GM23338 (cell line): ENCODE measurements at regions not wholly inside any gene's neighbourhood (a gene's known extent, or its start where the extent isn't known, plus 50 kb on each side); places are given as distances from the start of the nearest gene placed in this dataset.

Experiments used
- ATAC-seq: fragments of 200-7000 bp; cut with Tn5 transposase; 3 replicates; pipeline ENCODE4 v1.9.1; 2020
- DNase-seq: peaks from one replicate; pipeline ENCODE4 v3.0.0-alpha.2; 2015; ENCODE audit warnings: low spot score
- H2AFZ ChIP-seq: fragments of 200-600 bp; sonication (generic); 2 replicates; pipeline ENCODE4 v1.8.0; 2016; ENCODE audit warnings: antibody characterized with exemption, mild to moderate bottlenecking, moderate library complexity
- H3F3A ChIP-seq: fragments of 200-600 bp; sonication (generic); replicated peaks from 2 replicates; pipeline ENCODE4 v1.8.0; 2017; ENCODE audit warnings: antibody characterized with exemption, mixed run types, low read depth
- H3K27ac ChIP-seq: fragments of 200-600 bp; sonication (generic); 2 replicates; pipeline ENCODE4 v1.6.1; 2016; ENCODE audit warnings: low read depth
- H3K27me3 ChIP-seq: fragments of 200-600 bp; sonication (generic); 2 replicates; pipeline ENCODE4 v1.8.0; 2016; ENCODE audit warnings: mild to moderate bottlenecking, mixed run types, moderate library complexity; ENCODE audit not compliant: insufficient read depth
- H3K36me3 ChIP-seq: fragments of 200-600 bp; sonication (generic); 2 replicates; pipeline ENCODE4 v1.8.0; 2016; ENCODE audit warnings: mild to moderate bottlenecking; ENCODE audit not compliant: insufficient read depth
- H3K4me1 ChIP-seq: fragments of 200-600 bp; sonication (generic); 2 replicates; pipeline ENCODE4 v1.8.0; 2016; ENCODE audit warnings: mild to moderate bottlenecking, moderate library complexity; ENCODE audit not compliant: insufficient read depth
- H3K4me2 ChIP-seq: fragments of 200-600 bp; sonication (generic); 2 replicates; pipeline ENCODE4 v1.7.1; 2017; ENCODE audit warnings: mixed run types
- H3K4me3 ChIP-seq: fragments of 200-600 bp; sonication (generic); 2 replicates; pipeline ENCODE4 v1.6.1; 2016; ENCODE audit warnings: mixed run types
- H3K79me2 ChIP-seq: fragments of 200-600 bp; sonication (generic); replicated peaks from 2 replicates; pipeline ENCODE4 v1.8.0; 2017; ENCODE audit warnings: mild to moderate bottlenecking; ENCODE audit not compliant: insufficient read depth
- H3K9me2 ChIP-seq: fragments of 200-600 bp; sonication (generic); 2 replicates; pipeline ENCODE4 v1.8.0; 2017; ENCODE audit not compliant: insufficient read depth
- H4K20me1 ChIP-seq: fragments of 200-600 bp; sonication (generic); replicated peaks from 2 replicates; pipeline ENCODE4 v1.8.0; 2017; ENCODE audit warnings: mild to moderate bottlenecking; ENCODE audit not compliant: insufficient read depth
- H3K27ac Mint-ChIP-seq: 2 replicates; pipeline ENCODE4 v1.8.0; 2020; ENCODE audit warnings: inconsistent platforms, mild to moderate bottlenecking, moderate library complexity, mixed read lengths
- H3K27me3 Mint-ChIP-seq: 3 replicates; pipeline ENCODE4 v1.8.0; 2022; ENCODE audit warnings: low read depth, mild to moderate bottlenecking, moderate library complexity, mixed read lengths, inconsistent platforms; ENCODE audit not compliant: insufficient read depth, poor library complexity
- H3K36me3 Mint-ChIP-seq: 3 replicates; pipeline ENCODE4 v1.8.0; 2021; ENCODE audit warnings: low read depth, mild to moderate bottlenecking, inconsistent platforms, moderate library complexity, mixed read lengths
- H3K4me1 Mint-ChIP-seq: 3 replicates; pipeline ENCODE4 v1.8.0; 2020; ENCODE audit warnings: mild to moderate bottlenecking, inconsistent platforms, mixed read lengths
- H3K4me3 Mint-ChIP-seq: 3 replicates; pipeline ENCODE4 v1.8.0; 2021; ENCODE audit warnings: moderate library complexity, mild to moderate bottlenecking, inconsistent platforms, mixed read lengths
- H3K9me3 Mint-ChIP-seq: 3 replicates; pipeline ENCODE4 v1.8.0; 2020; ENCODE audit warnings: moderate library complexity, mild to moderate bottlenecking, inconsistent platforms, mixed read lengths
- CREB1 ChIP-seq: fragments of 250-450 bp; sonication (Bioruptor Pico); IDR thresholded peaks from 2 replicates; pipeline ENCODE4 v1.5.0; 2020; ENCODE audit warnings: low read depth, mild to moderate bottlenecking, moderate library complexity
- EZH2 ChIP-seq: fragments of 200-600 bp; sonication (generic); IDR thresholded peaks from one replicate; pipeline ENCODE4 v1.8.0; 2017; ENCODE audit warnings: antibody characterized with exemption, mild to moderate bottlenecking, low read depth; ENCODE audit not compliant: unreplicated experiment
- EZH2phosphoT487 ChIP-seq: fragments of 200-600 bp; sonication (generic); IDR thresholded peaks from one replicate; pipeline ENCODE4 v1.8.1; 2018; ENCODE audit warnings: antibody characterized with exemption; ENCODE audit not compliant: unreplicated experiment
- NANOG ChIP-seq: IDR thresholded peaks from 2 replicates; pipeline ENCODE4 v1.6.1; 2016; ENCODE audit warnings: antibody characterized with exemption, borderline replicate concordance
- POLR2AphosphoS5 ChIP-seq: IDR thresholded peaks from 2 replicates; pipeline ENCODE4 v1.6.1; 2016; ENCODE audit warnings: antibody characterized with exemption, low read depth
- ZNF114 ChIP-seq: fragments of 250-450 bp; sonication (Bioruptor Pico); IDR thresholded peaks from 2 replicates; pipeline ENCODE4 v1.5.0; 2020; ENCODE audit warnings: mild to moderate bottlenecking, moderate library complexity
- TF ChIP-seq, protein P1 (sequence below), 2 experiments: fragments of 200-600 bp in 1 of 2; sonication (generic) in 1 of 2; conservative IDR thresholded peaks; 2 replicates each; pipeline versions ENCODE4 v1.5.1 to v1.6.1; 2016 to 2017; ENCODE audit warnings: antibody characterized with exemption in 2 of 2, low read depth in 2 of 2, mild to moderate bottlenecking in 2 of 2, moderate library complexity in 1 of 2
- TF ChIP-seq, protein P2 (sequence below): IDR thresholded peaks from 2 replicates; pipeline ENCODE4 v1.6.1; 2016; ENCODE audit warnings: antibody characterized with exemption
- TF ChIP-seq, protein P3 (sequence below): fragments of 250-450 bp; sonication (Bioruptor Pico); IDR thresholded peaks from 2 replicates; pipeline ENCODE4 v1.5.0; 2020; ENCODE audit warnings: mild to moderate bottlenecking, moderate library complexity
- TF ChIP-seq, protein P4 (sequence below): IDR thresholded peaks from one replicate; pipeline ENCODE4 v1.6.1; 2018; ENCODE audit warnings: antibody characterized with exemption; ENCODE audit not compliant: unreplicated experiment

DNA sequence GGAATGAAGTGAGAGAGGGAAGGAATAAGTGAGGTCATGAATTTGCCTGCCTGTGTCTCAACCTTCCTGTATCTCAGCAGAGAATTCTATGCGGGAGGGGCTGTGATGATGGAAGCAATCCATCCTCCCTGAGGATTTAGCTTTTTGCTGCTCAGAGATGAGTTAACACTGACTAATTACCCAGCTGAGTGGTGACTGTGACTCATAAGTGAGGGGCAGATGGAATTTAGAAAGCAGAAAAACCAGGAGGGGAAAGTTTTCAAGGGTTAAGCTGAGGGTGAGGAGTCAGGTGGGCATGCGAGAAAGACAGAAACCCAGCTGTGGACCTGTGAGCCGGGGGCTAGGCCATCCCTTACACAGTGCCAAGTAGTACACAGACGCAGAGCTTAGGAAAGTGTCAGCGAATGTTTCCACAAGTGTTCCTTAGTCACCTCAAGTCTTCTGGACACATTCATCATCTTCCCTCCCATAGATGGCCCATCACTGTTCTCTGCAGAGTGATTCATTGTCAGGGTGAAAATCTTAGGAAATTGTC lies 277.9 kb downstream of the IPO8 start:
- Histone ChIP-seq H3K27ac (no peak overlapping the region), H3K4me2 (no peak overlapping the region)
- no peak for DNase-seq

More for the DNA sequence above, 277.9 kb downstream of the IPO8 start:
- Histone ChIP-seq H3K27me3 (no peaks in the 10 kb centered on the region), H2AFZ (no peak overlapping the region), H3K9me2 (peaks cover 12% of the 10 kb centered on the region; the same call in 1 of the 2 replicates), H3K79me2 (no peaks in the 10 kb centered on the region), H3K36me3 (no peaks in the 10 kb centered on the region), H3F3A (no peaks in the 10 kb centered on the region), H3K4me3 (no peak overlapping the region), H3K4me1 (no peaks in the 10 kb centered on the region), H4K20me1 (no peaks in the 10 kb centered on the region)
- ATAC-seq: no peak
- H3K27me3 Mint-ChIP-seq: no peaks in the 10 kb centered on the region
- peaks cover 5% of the 10 kb centered on the region for H3K36me3 Mint-ChIP-seq
- H3K9me3 Mint-ChIP-seq: peaks cover 25% of the 10 kb centered on the region
- H3K27ac Mint-ChIP-seq: no peak overlapping the region
- H3K4me3 Mint-ChIP-seq: no peak overlapping the region
- H3K4me1 Mint-ChIP-seq: no peaks in the 10 kb centered on the region
- TF ChIP-seq NANOG: no peak
- TF ChIP-seq, protein P1, sequence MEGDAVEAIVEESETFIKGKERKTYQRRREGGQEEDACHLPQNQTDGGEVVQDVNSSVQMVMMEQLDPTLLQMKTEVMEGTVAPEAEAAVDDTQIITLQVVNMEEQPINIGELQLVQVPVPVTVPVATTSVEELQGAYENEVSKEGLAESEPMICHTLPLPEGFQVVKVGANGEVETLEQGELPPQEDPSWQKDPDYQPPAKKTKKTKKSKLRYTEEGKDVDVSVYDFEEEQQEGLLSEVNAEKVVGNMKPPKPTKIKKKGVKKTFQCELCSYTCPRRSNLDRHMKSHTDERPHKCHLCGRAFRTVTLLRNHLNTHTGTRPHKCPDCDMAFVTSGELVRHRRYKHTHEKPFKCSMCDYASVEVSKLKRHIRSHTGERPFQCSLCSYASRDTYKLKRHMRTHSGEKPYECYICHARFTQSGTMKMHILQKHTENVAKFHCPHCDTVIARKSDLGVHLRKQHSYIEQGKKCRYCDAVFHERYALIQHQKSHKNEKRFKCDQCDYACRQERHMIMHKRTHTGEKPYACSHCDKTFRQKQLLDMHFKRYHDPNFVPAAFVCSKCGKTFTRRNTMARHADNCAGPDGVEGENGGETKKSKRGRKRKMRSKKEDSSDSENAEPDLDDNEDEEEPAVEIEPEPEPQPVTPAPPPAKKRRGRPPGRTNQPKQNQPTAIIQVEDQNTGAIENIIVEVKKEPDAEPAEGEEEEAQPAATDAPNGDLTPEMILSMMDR (conservative IDR thresholded peaks at IDR 0.05; ENCODE audit: low read depth in 2 of 2): no peak
- TF ChIP-seq, protein P2, sequence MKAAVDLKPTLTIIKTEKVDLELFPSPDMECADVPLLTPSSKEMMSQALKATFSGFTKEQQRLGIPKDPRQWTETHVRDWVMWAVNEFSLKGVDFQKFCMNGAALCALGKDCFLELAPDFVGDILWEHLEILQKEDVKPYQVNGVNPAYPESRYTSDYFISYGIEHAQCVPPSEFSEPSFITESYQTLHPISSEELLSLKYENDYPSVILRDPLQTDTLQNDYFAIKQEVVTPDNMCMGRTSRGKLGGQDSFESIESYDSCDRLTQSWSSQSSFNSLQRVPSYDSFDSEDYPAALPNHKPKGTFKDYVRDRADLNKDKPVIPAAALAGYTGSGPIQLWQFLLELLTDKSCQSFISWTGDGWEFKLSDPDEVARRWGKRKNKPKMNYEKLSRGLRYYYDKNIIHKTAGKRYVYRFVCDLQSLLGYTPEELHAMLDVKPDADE: no peak
- no peak for TF ChIP-seq EZH2phosphoT487
- TF ChIP-seq CREB1 (CRISPR knock-in tag): no peak
- TF ChIP-seq, protein P3, sequence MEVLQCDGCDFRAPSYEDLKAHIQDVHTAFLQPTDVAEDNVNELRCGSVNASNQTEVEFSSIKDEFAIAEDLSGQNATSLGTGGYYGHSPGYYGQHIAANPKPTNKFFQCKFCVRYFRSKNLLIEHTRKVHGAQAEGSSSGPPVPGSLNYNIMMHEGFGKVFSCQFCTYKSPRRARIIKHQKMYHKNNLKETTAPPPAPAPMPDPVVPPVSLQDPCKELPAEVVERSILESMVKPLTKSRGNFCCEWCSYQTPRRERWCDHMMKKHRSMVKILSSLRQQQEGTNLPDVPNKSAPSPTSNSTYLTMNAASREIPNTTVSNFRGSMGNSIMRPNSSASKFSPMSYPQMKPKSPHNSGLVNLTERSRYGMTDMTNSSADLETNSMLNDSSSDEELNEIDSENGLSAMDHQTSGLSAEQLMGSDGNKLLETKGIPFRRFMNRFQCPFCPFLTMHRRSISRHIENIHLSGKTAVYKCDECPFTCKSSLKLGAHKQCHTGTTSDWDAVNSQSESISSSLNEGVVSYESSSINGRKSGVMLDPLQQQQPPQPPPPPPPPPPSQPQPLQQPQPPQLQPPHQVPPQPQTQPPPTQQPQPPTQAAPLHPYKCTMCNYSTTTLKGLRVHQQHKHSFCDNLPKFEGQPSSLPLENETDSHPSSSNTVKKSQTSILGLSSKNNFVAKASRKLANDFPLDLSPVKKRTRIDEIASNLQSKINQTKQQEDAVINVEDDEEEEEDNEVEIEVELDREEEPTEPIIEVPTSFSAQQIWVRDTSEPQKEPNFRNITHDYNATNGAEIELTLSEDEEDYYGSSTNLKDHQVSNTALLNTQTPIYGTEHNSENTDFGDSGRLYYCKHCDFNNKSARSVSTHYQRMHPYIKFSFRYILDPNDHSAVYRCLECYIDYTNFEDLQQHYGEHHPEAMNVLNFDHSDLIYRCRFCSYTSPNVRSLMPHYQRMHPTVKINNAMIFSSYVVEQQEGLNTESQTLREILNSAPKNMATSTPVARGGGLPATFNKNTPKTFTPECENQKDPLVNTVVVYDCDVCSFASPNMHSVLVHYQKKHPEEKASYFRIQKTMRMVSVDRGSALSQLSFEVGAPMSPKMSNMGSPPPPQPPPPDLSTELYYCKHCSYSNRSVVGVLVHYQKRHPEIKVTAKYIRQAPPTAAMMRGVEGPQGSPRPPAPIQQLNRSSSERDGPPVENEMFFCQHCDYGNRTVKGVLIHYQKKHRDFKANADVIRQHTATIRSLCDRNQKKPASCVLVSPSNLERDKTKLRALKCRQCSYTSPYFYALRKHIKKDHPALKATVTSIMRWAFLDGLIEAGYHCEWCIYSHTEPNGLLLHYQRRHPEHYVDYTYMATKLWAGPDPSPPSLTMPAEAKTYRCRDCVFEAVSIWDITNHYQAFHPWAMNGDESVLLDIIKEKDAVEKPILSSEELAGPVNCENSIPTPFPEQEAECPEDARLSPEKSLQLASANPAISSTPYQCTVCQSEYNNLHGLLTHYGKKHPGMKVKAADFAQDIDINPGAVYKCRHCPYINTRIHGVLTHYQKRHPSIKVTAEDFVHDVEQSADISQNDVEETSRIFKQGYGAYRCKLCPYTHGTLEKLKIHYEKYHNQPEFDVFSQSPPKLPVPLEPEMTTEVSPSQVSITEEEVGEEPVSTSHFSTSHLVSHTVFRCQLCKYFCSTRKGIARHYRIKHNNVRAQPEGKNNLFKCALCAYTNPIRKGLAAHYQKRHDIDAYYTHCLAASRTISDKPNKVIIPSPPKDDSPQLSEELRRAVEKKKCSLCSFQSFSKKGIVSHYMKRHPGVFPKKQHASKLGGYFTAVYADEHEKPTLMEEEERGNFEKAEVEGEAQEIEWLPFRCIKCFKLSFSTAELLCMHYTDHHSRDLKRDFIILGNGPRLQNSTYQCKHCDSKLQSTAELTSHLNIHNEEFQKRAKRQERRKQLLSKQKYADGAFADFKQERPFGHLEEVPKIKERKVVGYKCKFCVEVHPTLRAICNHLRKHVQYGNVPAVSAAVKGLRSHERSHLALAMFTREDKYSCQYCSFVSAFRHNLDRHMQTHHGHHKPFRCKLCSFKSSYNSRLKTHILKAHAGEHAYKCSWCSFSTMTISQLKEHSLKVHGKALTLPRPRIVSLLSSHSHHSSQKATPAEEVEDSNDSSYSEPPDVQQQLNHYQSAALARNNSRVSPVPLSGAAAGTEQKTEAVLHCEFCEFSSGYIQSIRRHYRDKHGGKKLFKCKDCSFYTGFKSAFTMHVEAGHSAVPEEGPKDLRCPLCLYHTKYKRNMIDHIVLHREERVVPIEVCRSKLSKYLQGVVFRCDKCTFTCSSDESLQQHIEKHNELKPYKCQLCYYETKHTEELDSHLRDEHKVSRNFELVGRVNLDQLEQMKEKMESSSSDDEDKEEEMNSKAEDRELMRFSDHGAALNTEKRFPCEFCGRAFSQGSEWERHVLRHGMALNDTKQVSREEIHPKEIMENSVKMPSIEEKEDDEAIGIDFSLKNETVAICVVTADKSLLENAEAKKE (CRISPR knock-in tag): no peak
- TF ChIP-seq EZH2: no peak
- no peak for TF ChIP-seq ZNF114 (CRISPR knock-in tag)
- TF ChIP-seq, protein P4, sequence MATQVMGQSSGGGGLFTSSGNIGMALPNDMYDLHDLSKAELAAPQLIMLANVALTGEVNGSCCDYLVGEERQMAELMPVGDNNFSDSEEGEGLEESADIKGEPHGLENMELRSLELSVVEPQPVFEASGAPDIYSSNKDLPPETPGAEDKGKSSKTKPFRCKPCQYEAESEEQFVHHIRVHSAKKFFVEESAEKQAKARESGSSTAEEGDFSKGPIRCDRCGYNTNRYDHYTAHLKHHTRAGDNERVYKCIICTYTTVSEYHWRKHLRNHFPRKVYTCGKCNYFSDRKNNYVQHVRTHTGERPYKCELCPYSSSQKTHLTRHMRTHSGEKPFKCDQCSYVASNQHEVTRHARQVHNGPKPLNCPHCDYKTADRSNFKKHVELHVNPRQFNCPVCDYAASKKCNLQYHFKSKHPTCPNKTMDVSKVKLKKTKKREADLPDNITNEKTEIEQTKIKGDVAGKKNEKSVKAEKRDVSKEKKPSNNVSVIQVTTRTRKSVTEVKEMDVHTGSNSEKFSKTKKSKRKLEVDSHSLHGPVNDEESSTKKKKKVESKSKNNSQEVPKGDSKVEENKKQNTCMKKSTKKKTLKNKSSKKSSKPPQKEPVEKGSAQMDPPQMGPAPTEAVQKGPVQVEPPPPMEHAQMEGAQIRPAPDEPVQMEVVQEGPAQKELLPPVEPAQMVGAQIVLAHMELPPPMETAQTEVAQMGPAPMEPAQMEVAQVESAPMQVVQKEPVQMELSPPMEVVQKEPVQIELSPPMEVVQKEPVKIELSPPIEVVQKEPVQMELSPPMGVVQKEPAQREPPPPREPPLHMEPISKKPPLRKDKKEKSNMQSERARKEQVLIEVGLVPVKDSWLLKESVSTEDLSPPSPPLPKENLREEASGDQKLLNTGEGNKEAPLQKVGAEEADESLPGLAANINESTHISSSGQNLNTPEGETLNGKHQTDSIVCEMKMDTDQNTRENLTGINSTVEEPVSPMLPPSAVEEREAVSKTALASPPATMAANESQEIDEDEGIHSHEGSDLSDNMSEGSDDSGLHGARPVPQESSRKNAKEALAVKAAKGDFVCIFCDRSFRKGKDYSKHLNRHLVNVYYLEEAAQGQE: no peak
- TF ChIP-seq POLR2AphosphoS5: no peak
